H1 (cell line): ENCODE measurements at regions not wholly inside any gene's neighbourhood (a gene's known extent, or its start where the extent isn't known, plus 50 kb on each side); places are given as distances from the start of the nearest gene placed in this dataset.

Experiments used
- EP300 ChIP-seq, 2 experiments: IDR thresholded peaks; 1 replicate in 1 of 2; 2 replicates in 1 of 2; pipeline ENCODE4 v1.6.1; 2011 to 2012; ENCODE audit warnings: low read depth in 2 of 2, low read length in 2 of 2, mild to moderate bottlenecking in 2 of 2, borderline replicate concordance in 1 of 2, inconsistent platforms in 1 of 2, moderate library complexity in 1 of 2
- RFX5 ChIP-seq: IDR thresholded peaks from 2 replicates; pipeline ENCODE4 v1.6.1; 2011; ENCODE audit warnings: low read depth, low read length, improper control_type of control experiment, borderline replicate concordance
- YY1 ChIP-seq: IDR thresholded peaks from 2 replicates; pipeline ENCODE4 v1.6.1; 2011; ENCODE audit warnings: low read depth, mild to moderate bottlenecking, low read length
- TF ChIP-seq, protein P1 (sequence below), 3 experiments: IDR thresholded peaks; 1 replicate in 2 of 3; 2 replicates in 1 of 3; pipeline versions ENCODE4 v1.5.1 to v1.6.1; 2011; ENCODE audit warnings: low read length in 3 of 3, mild to moderate bottlenecking in 3 of 3, inconsistent platforms in 2 of 3, low read depth in 1 of 3, moderate library complexity in 1 of 3; ENCODE audit not compliant: insufficient read depth in 1 of 3; ENCODE audit errors: control extremely low read depth in 1 of 3

DNA sequence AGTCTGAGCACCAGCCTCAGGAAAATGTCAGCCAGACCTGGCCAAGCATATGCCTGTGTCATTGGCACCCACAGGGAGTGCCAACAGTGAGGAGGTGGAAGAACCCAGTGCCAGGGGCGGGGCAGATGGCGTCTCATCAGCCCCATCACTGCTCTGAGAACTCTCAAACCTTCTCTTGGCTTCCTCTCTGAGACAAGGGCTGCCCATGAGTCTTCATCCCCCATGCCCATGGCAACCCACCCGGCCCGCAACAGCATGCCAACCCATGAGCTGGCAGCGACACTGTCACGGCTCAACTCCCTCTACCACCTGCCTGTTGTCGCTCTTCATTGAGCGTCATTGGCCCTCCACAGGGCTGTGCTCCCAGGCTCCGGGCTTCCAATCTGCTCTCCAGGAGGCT is 340.5 kb downstream of the BUD13 start:
- TF ChIP-seq, protein P1, sequence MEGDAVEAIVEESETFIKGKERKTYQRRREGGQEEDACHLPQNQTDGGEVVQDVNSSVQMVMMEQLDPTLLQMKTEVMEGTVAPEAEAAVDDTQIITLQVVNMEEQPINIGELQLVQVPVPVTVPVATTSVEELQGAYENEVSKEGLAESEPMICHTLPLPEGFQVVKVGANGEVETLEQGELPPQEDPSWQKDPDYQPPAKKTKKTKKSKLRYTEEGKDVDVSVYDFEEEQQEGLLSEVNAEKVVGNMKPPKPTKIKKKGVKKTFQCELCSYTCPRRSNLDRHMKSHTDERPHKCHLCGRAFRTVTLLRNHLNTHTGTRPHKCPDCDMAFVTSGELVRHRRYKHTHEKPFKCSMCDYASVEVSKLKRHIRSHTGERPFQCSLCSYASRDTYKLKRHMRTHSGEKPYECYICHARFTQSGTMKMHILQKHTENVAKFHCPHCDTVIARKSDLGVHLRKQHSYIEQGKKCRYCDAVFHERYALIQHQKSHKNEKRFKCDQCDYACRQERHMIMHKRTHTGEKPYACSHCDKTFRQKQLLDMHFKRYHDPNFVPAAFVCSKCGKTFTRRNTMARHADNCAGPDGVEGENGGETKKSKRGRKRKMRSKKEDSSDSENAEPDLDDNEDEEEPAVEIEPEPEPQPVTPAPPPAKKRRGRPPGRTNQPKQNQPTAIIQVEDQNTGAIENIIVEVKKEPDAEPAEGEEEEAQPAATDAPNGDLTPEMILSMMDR (IDR thresholded peaks at IDR 0.05; ENCODE audit: control extremely low read depth in 1 of 3, insufficient read depth in 1 of 3, low read depth in 1 of 3, low read length in 3 of 3) = no peak
- TF ChIP-seq YY1 (no peak), EP300 (IDR thresholded peaks at IDR 0.05; ENCODE audit: borderline replicate concordance in 1 of 2, low read depth in 2 of 2, low read length in 2 of 2) (no peak), RFX5 (no peak)
